ELR (cell line): ENCODE measurements at regions not wholly inside any gene's neighbourhood (a gene's known extent, or its start where the extent isn't known, plus 50 kb on each side); places are given as distances from the start of the nearest gene placed in this dataset.
A peak's percentile ranks its signal among the peaks of the same experiment; 100 is the strongest.
"Not testable (repeated sequence)": the region's sequence is repeated elsewhere in the genome, so short reads cannot be mapped to it uniquely, and the experiment has no call there.

Source experiments
- DNase-seq: peaks from one replicate; pipeline ENCODE4 v3.0.0-alpha.2; 2015; ENCODE audit warnings: low read depth

- no peak for DNase-seq
These were observed 161.7 kb upstream of the RPL34 start for GRCh38 chr4:108458681-108459080.

- DNase-seq = no peak
These were observed 166.1 kb upstream of the RPL34 start for GRCh38 chr4:108454227-108454626.

- DNase-seq = no peak
These were observed 167.0 kb upstream of the RPL34 start for GRCh38 chr4:108453366-108453765.

GRCh38 chr4:108450236-108450898 lies 170.0 kb upstream of the RPL34 start:
- DNase-seq = no peak

- no peak for DNase-seq
These were observed 171.2 kb upstream of the RPL34 start for GRCh38 chr4:108449129-108449528.

- no peak for DNase-seq
These were observed 173.8 kb upstream of the RPL34 start for GRCh38 chr4:108446556-108446955.

- DNase-seq = no peak
These were observed 174.7 kb upstream of the RPL34 start for GRCh38 chr4:108445716-108446115.

- no peak for DNase-seq
These were observed 176.8 kb upstream of the RPL34 start for GRCh38 chr4:108443585-108443984.

- peak; percentile 83 for DNase-seq
These were observed 186.5 kb upstream of the RPL34 start for GRCh38 chr4:108433832-108434231.

- not testable (repeated sequence) for DNase-seq
These were observed 187.0 kb upstream of the RPL34 start for GRCh38 chr4:108433394-108433793.

- DNase-seq = no peak
These were observed 188.0 kb upstream of the RPL34 start for GRCh38 chr4:108432418-108432817.

GRCh38 chr4:108431986-108432385 lies 188.4 kb upstream of the RPL34 start:
- DNase-seq = no peak

- no peak for DNase-seq
These were observed 189.5 kb upstream of the RPL34 start for GRCh38 chr4:108430921-108431320.

- DNase-seq = no peak
These were observed 190.7 kb upstream of the RPL34 start for GRCh38 chr4:108429662-108430061.

- no peak for DNase-seq
These were observed 191.5 kb upstream of the RPL34 start for GRCh38 chr4:108428923-108429322.

GRCh38 chr4:108427946-108428485 lies 192.4 kb upstream of the RPL34 start:
- peak; percentile 32 for DNase-seq

GRCh38 chr4:108426493-108426892 lies 193.9 kb upstream of the RPL34 start:
- peak; percentile 70 for DNase-seq

- peak; percentile 94 for DNase-seq
These were observed 194.4 kb upstream of the RPL34 start for GRCh38 chr4:108425988-108426387.

GRCh38 chr4:108417923-108418322 lies 202.5 kb upstream of the RPL34 start:
- peak; percentile 54 for DNase-seq

- DNase-seq = no peak
These were observed 203.5 kb upstream of the RPL34 start for GRCh38 chr4:108416831-108417230.

GRCh38 chr4:108415389-108415788 lies 205.0 kb upstream of the RPL34 start:
- DNase-seq = no peak

GRCh38 chr4:108411836-108412235 lies 208.5 kb upstream of the RPL34 start:
- DNase-seq = no peak

- DNase-seq = not testable (repeated sequence)
These were observed 210.7 kb upstream of the RPL34 start for GRCh38 chr4:108409691-108410090.

GRCh38 chr4:108405586-108405985 lies 214.8 kb upstream of the RPL34 start:
- DNase-seq = no peak
